ENCODE measurements at regions not wholly inside any gene's neighbourhood (a gene's known extent, or its start where the extent isn't known, plus 50 kb on each side); places are given as distances from the start of the nearest gene placed in this dataset.
A peak's percentile ranks its signal among the peaks of the same experiment; 100 is the strongest.

DNA sequence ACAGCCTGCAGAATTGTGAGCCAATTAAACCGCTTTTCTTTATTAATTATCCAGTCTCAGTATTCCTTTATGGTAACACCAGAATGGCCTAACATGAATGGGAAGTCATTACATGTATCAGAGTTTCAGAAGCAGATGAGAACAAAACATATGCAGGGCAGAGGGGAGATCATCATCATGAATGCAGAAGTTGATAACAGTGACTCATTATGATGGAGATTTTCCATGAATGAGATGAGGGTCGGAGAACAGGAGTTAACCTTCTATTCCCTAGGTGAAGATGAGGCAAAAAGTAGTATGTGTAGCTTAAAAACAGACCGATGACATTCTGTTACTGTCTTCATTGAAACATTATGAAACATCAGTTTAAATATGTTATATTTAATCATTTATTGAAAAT is 59.5 kb upstream of the PPM1B start:
- TF ChIP-seq, protein P1, sequence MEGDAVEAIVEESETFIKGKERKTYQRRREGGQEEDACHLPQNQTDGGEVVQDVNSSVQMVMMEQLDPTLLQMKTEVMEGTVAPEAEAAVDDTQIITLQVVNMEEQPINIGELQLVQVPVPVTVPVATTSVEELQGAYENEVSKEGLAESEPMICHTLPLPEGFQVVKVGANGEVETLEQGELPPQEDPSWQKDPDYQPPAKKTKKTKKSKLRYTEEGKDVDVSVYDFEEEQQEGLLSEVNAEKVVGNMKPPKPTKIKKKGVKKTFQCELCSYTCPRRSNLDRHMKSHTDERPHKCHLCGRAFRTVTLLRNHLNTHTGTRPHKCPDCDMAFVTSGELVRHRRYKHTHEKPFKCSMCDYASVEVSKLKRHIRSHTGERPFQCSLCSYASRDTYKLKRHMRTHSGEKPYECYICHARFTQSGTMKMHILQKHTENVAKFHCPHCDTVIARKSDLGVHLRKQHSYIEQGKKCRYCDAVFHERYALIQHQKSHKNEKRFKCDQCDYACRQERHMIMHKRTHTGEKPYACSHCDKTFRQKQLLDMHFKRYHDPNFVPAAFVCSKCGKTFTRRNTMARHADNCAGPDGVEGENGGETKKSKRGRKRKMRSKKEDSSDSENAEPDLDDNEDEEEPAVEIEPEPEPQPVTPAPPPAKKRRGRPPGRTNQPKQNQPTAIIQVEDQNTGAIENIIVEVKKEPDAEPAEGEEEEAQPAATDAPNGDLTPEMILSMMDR (IDR thresholded peaks at IDR 0.05; ENCODE audit: insufficient read depth, low read length, severe bottlenecking), result no peak
- Histone ChIP-seq H3K27me3 (ENCODE audit: control insufficient read depth, insufficient read depth, low read length) (no peaks in the 10 kb centered on the region), H3K4me3 (ENCODE audit: low read depth, low read length) (no peak overlapping the region), H3K36me3 (ENCODE audit: control insufficient read depth, insufficient read depth, low read length) (no peaks in the 10 kb centered on the region)
- DNase-seq (ENCODE audit: low read depth) (no peak), FAIRE-seq (no peak)

GRCh38 chr2:44110444-44110843 is 58.2 kb upstream of the PPM1B start:
- H3K4me3 ChIP-seq (ENCODE audit: low read depth, low read length), result no peak overlapping the region
- no peaks in the 10 kb centered on the region for H3K36me3 ChIP-seq (ENCODE audit: control insufficient read depth, insufficient read depth, low read length)
- DNase-seq (ENCODE audit: low read depth), result no peak
- FAIRE-seq, result no peak
- H3K27me3 ChIP-seq (ENCODE audit: control insufficient read depth, insufficient read depth, low read length), result no peaks in the 10 kb centered on the region
- TF ChIP-seq, protein P1 (IDR thresholded peaks at IDR 0.05; ENCODE audit: insufficient read depth, low read length, severe bottlenecking), result no peak

DNA sequence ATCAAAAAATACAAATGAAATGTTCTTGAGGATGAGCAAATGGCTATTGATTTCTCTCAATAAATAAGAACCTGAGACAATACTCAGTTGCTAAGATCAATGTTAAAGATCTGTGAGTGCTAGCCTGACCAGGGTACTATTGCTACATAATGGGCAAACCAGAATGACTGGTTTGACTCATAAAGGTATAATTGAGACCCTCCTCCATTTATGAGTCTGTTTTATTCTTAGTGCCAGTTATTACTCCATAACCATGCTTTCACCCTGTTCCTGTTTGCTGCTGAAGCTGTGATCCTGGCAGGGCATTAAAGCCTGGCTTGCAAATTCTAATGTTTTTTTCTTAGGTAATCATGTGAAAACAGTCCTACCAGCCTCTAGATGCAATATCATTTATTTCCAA is 56.6 kb upstream of the PPM1B start:
- FAIRE-seq, result no peak
- no peaks in the 10 kb centered on the region for H3K36me3 ChIP-seq (ENCODE audit: control insufficient read depth, insufficient read depth, low read length)
- DNase-seq (ENCODE audit: low read depth), result peak; percentile 47
- H3K27me3 ChIP-seq (ENCODE audit: control insufficient read depth, insufficient read depth, low read length), result no peaks in the 10 kb centered on the region
- TF ChIP-seq, protein P1 (IDR thresholded peaks at IDR 0.05; ENCODE audit: insufficient read depth, low read length, severe bottlenecking), result no peak
- H3K4me3 ChIP-seq (ENCODE audit: low read depth, low read length), result no peak overlapping the region

- Histone ChIP-seq H3K4me3 (ENCODE audit: low read depth, low read length) (no peak overlapping the region), H3K27me3 (ENCODE audit: control insufficient read depth, insufficient read depth, low read length) (no peaks in the 10 kb centered on the region), H3K36me3 (ENCODE audit: control insufficient read depth, insufficient read depth, low read length) (no peaks in the 10 kb centered on the region)
- FAIRE-seq (no peak), DNase-seq (ENCODE audit: low read depth) (peak; percentile 20)
- TF ChIP-seq, protein P1 (IDR thresholded peaks at IDR 0.05; ENCODE audit: insufficient read depth, low read length, severe bottlenecking), result no peak
Observed at GRCh38 chr2:44116319-44116718, 52.4 kb upstream of the PPM1B start.

DNA sequence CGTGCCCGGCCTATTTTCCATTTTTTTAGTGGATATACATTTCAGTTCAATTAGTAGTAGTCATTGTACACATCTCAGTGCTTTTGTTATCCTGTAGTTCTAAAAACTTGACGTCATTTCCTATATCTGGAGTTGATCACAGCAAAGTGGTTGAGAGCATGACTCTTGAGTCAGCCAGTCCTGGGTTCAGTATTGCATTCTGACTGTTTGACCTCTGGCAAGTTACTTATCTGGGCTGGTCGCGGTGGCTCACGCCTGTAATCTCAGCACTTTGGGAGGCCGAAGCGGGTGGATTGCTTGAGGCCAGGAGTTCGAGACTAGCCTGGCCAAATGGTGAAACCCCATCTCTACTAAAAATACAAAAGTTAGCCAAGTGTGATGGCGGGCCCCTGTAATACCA is 50.4 kb upstream of the PPM1B start:
- Histone ChIP-seq H3K36me3 (ENCODE audit: control insufficient read depth, insufficient read depth, low read length) (no peaks in the 10 kb centered on the region), H3K4me3 (ENCODE audit: low read depth, low read length) (no peak overlapping the region), H3K27me3 (ENCODE audit: control insufficient read depth, insufficient read depth, low read length) (no peaks in the 10 kb centered on the region)
- TF ChIP-seq, protein P1 (IDR thresholded peaks at IDR 0.05; ENCODE audit: insufficient read depth, low read length, severe bottlenecking), result no peak
- FAIRE-seq, result no peak
- DNase-seq (ENCODE audit: low read depth), result no peak
